Panc1 (cell line): ENCODE measurements at regions not wholly inside any gene's neighbourhood (a gene's known extent, or its start where the extent isn't known, plus 50 kb on each side); places are given as distances from the start of the nearest gene placed in this dataset.

ENCODE experiments used
- ATAC-seq: fragments of 200-7000 bp; cut with Tn5 transposase; 2 replicates; pipeline ENCODE4 v1.9.1; 2020; ENCODE audit warnings: mild to moderate bottlenecking, moderate library complexity
- BruUV-seq: library from RNA; stranded (reverse); fragments of 400-500 nt; replicated peaks from 2 replicates; lab custom pipeline; 2021; lab: Mats Ljungman, UMichigan
- CTCF ChIA-PET: fragments of 300-600 bp; sonication (Branson Sonifier 250); formaldehyde crosslinking; loops from one replicate; lab custom pipeline; 2022; ENCODE audit warnings: antibody characterized with exemption; lab: Charles Lee
- POLR2A ChIA-PET: fragments of 300-600 bp; sonication (Branson Sonifier 250); formaldehyde crosslinking; loops from one replicate; lab custom pipeline; 2022; ENCODE audit warnings: antibody characterized with exemption; lab: Charles Lee
- DNase-seq: peaks from one replicate; pipeline ENCODE4 v3.0.0-alpha.2; 2010; ENCODE audit warnings: low read depth, low spot score
- H3K27ac ChIP-seq: 2 replicates; pipeline ENCODE4 v1.5.1; 2011; ENCODE audit warnings: mild to moderate bottlenecking, low read length, inconsistent platforms
- H3K27me3 ChIP-seq: fragments of 200-500 bp; sonication (Bioruptor generic); 2 replicates; pipeline ENCODE4 v1.6.0; 2014; ENCODE audit warnings: low read length, inconsistent platforms; ENCODE audit not compliant: control insufficient read depth, insufficient read depth
- H3K36me3 ChIP-seq: fragments of 200-500 bp; sonication (Bioruptor generic); 2 replicates; pipeline ENCODE4 v1.5.1; 2014; ENCODE audit warnings: inconsistent platforms, mild to moderate bottlenecking, low read length, moderate library complexity; ENCODE audit not compliant: control insufficient read depth, insufficient read depth
- H3K4me1 ChIP-seq: 2 replicates; pipeline ENCODE4 v1.5.1; 2011; ENCODE audit warnings: inconsistent platforms, mild to moderate bottlenecking, low read length, moderate library complexity; ENCODE audit not compliant: control insufficient read depth, insufficient read depth
- H3K4me3 ChIP-seq, 2 experiments: 2 replicates each; pipeline ENCODE4 v1.5.1; 2011 to 2012; ENCODE audit warnings: low read depth in 2 of 2, low read length in 2 of 2, mild to moderate bottlenecking in 2 of 2, inconsistent platforms in 1 of 2, moderate library complexity in 1 of 2
- H3K9me3 ChIP-seq: fragments of 200-500 bp; sonication (Bioruptor generic); 2 replicates; pipeline ENCODE4 v1.5.1; 2014; ENCODE audit warnings: low read depth, mild to moderate bottlenecking, inconsistent platforms, low read length, moderate library complexity; ENCODE audit not compliant: control insufficient read depth, insufficient read depth
- CTCF ChIP-seq: fragments of 450-650 bp; IDR thresholded peaks from 2 replicates; pipeline ENCODE4 v1.5.1; 2017; ENCODE audit warnings: mild to moderate bottlenecking
- POLR2AphosphoS5 ChIP-seq: IDR thresholded peaks from 2 replicates; pipeline ENCODE4 v1.6.1; 2012; ENCODE audit warnings: mild to moderate bottlenecking, low read depth, low read length, moderate library complexity
- REST ChIP-seq, 2 experiments: IDR thresholded peaks; 2 replicates each; pipeline ENCODE4 v1.6.1; 2011 to 2012; ENCODE audit warnings: low read depth in 2 of 2, control low read depth in 1 of 2, low read length in 1 of 2, mild to moderate bottlenecking in 1 of 2, moderate library complexity in 1 of 2; ENCODE audit not compliant: insufficient read depth in 1 of 2
- SIN3A ChIP-seq: IDR thresholded peaks from 2 replicates; pipeline ENCODE4 v1.6.1; 2012; ENCODE audit warnings: low read depth, mild to moderate bottlenecking, low read length, moderate library complexity, borderline replicate concordance; ENCODE audit not compliant: insufficient read depth
- TCF7L2 ChIP-seq: IDR thresholded peaks from 2 replicates; pipeline ENCODE4 v1.6.1; 2011; ENCODE audit warnings: mild to moderate bottlenecking, low read depth, low read length, inconsistent platforms
- in situ Hi-C: cut with HindIII; loops from 2 replicates; pipeline ENCODE4 v1.10.0; 2016; ENCODE audit warnings: low sequenced_read_pairs, low pct_unique_long_range_greater_than_20kb
- intact Hi-C: fragments of 100-400 bp; cut with micrococcal nuclease; formaldehyde crosslinking; loops from one replicate; pipeline ENCODE4 v1.10.0; 2022; ENCODE audit not compliant: unreplicated experiment

- no peaks in the 10 kb centered on the region for H3K36me3 ChIP-seq
- H3K27ac ChIP-seq: no peak overlapping the region
- ATAC-seq: no peak
- intact Hi-C loops (no loop called here), in situ Hi-C loops (no loop called here)
- H3K4me3 ChIP-seq: no peak overlapping the region
- no peak for TF ChIP-seq CTCF
- no peak for TF ChIP-seq SIN3A
- no peak for TF ChIP-seq REST (IDR thresholded peaks at IDR 0.05; ENCODE audit: insufficient read depth in 1 of 2, low read depth in 2 of 2, low read length in 1 of 2)
- no peak for TF ChIP-seq TCF7L2
- TF ChIP-seq POLR2AphosphoS5: no peak
- no peak for DNase-seq
- no TSS peak for BruUV-seq
- ChIA-PET CTCF (no interaction called here), POLR2A (no interaction called here)
- no peaks in the 10 kb centered on the region for H3K9me3 ChIP-seq
- no peaks in the 10 kb centered on the region for H3K4me1 ChIP-seq
- H3K27me3 ChIP-seq: peaks cover 3% of the 10 kb centered on the region
Measured at GRCh38 chr6:40685862-40686261, 98.7 kb upstream of the LRFN2 start.

GRCh38 chr6:40681622-40682021 is 94.5 kb upstream of the LRFN2 start:
- BruUV-seq: no TSS peak
- no peaks in the 10 kb centered on the region for H3K9me3 ChIP-seq
- no peak overlapping the region for H3K27ac ChIP-seq
- no peaks in the 10 kb centered on the region for H3K4me1 ChIP-seq
- ATAC-seq (no peak), DNase-seq (no peak)
- H3K4me3 ChIP-seq: no peak overlapping the region
- CTCF ChIA-PET: no interaction called here
- no peaks in the 10 kb centered on the region for H3K36me3 ChIP-seq
- intact Hi-C loops: no loop called here
- POLR2A ChIA-PET: no interaction called here
- TF ChIP-seq CTCF: no peak
- no peak for TF ChIP-seq TCF7L2
- no peak for TF ChIP-seq POLR2AphosphoS5
- TF ChIP-seq REST (IDR thresholded peaks at IDR 0.05; ENCODE audit: insufficient read depth in 1 of 2, low read depth in 2 of 2, low read length in 1 of 2): no peak
- TF ChIP-seq SIN3A: no peak
- H3K27me3 ChIP-seq: peaks cover 7% of the 10 kb centered on the region
- in situ Hi-C loops: no loop called here
